HEK293 (cell line): ENCODE measurements at regions not wholly inside any gene's neighbourhood (a gene's known extent, or its start where the extent isn't known, plus 50 kb on each side); places are given as distances from the start of the nearest gene placed in this dataset.

Source experiments
- BCL11A ChIP-seq: fragments of 450-650 bp; formaldehyde crosslinking; IDR thresholded peaks from 2 replicates; pipeline ENCODE4 v1.5.1; 2016; ENCODE audit warnings: low read depth, missing biosample characterization, missing genetic modification characterization
- ZNF184 ChIP-seq: fragments of 450-650 bp; IDR thresholded peaks from 2 replicates; pipeline ENCODE4 v1.5.1; 2018; ENCODE audit warnings: missing biosample characterization, mild to moderate bottlenecking, missing genetic modification characterization

- TF ChIP-seq ZNF184 (tag by site-specific recombination) = no peak
- no peak for TF ChIP-seq BCL11A (tag by site-specific recombination)
Measured at GRCh38 chr20:56897958-56898349, 268.8 kb downstream of the TFAP2C start.
